ENCODE measurements at regions not wholly inside any gene's neighbourhood (a gene's known extent, or its start where the extent isn't known, plus 50 kb on each side); places are given as distances from the start of the nearest gene placed in this dataset.
A peak's percentile ranks its signal among the peaks of the same experiment; 100 is the strongest.
"Not testable (repeated sequence)": the region's sequence is repeated elsewhere in the genome, so short reads cannot be mapped to it uniquely, and the experiment has no call there.

- DNase-seq = no peak
Measured at GRCh38 chr10:57661206-57661605, 606.5 kb downstream of the IPMK start.

- peak; percentile 1 for DNase-seq
Measured at GRCh38 chr10:57657164-57657765, 610.4 kb downstream of the IPMK start.

GRCh38 chr10:57654856-57655255, 612.8 kb downstream of the IPMK start:
- no peak for DNase-seq

DNA sequence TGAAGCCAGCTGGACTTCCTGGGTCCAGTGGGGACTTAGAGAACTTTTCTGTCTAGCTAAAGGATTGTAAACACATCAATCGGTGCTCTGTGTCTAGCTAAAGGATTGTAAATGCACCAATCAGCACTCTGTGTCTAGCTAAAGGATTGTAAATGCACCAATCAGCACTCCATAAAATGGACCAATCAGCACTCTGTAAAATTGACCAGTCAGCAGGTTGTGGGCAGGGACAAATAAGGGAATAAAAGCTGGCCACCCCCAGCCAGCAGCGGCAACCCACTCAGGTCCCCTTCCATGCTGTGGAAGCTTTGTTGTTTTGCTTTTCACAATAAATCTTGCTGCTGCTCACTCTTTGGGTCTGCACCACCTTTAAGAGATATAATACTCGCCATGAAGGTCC, 622.6 kb downstream of the IPMK start:
- not testable (repeated sequence) for DNase-seq

GRCh38 chr10:57638411-57638810, 629.3 kb downstream of the IPMK start:
- DNase-seq = no peak

- DNase-seq = no peak
Measured at GRCh38 chr10:57628592-57629284, 639.0 kb downstream of the IPMK start.

- no peak for DNase-seq
Measured at GRCh38 chr10:57627642-57628178, 640.0 kb downstream of the IPMK start.

GRCh38 chr10:57624856-57625592, 642.7 kb downstream of the IPMK start:
- no peak for DNase-seq

- DNase-seq = no peak
Measured at GRCh38 chr10:57624066-57624465, 643.6 kb downstream of the IPMK start.

GRCh38 chr10:57621466-57621865, 646.2 kb downstream of the IPMK start:
- no peak for DNase-seq

GRCh38 chr10:57605948-57606485, 661.7 kb downstream of the IPMK start:
- DNase-seq = no peak

- no peak for DNase-seq
Measured at GRCh38 chr10:57599440-57599839, 668.3 kb downstream of the IPMK start.

DNA sequence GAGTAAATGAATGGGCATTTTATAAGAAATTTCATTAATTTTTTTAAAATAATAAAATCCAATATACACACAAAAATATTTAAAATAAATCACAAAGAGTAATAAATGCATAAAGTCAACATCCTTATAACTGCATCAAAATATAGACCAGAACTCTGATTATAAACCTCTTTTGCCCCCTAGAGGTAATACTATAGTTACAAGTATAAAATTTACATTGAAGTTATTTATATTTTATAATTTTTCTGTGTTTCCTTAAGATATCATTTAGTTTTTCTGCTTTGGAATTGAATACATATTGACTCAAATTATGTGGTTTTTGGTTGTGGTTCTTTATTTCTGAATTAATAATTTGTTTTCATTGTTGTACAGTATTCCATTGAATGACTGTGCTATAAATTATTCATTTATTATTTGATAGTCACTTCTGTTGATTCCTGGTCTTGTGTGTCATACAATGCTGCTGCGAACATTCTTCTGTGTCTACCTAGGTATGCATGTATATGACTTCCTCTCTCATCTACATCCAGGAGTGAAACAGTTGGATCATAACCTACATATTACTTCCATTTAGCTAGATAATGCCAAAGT, 673.6 kb downstream of the IPMK start:
- no peak for DNase-seq

DNA sequence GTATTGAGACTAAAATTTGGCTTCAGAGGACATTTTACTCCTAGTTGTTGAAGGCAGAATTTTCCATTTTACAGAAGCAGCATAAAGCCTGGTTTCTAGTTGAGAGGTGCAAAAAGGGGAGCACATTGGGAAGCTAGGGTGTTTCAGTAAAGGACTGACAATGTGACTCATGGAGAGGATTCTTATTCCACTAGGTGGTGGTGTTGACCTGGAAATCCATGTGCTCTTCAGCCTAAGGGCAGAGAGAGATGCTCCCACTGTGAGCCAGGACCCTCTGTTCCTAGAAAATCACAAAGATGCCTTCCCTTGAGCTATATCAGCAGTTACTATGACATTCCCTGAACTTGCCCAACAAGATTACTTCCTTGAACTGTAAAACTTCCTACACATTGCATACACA, 687.8 kb downstream of the IPMK start:
- DNase-seq = no peak

GRCh38 chr10:57562211-57562610, 705.5 kb downstream of the IPMK start:
- no peak for DNase-seq

DNA sequence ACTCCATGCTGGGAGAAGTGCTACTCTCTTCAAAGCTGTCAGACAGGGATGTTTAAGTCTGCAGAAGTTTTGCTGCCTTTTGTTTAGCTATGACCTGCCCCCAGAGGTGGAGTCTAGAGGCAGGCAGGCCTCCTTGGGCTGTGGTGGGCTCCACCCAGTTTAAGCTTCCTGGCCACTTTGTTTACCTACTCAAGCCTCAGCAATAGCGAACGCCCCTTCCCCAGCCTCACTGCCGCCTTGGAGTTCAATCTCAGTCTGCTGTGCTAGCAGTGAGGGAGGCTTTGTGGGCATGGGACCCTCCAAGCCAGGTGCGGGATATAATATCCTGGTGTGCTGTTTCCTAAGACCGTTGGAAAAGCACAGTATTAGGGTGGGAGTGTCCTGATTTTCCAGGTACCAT, 715.9 kb downstream of the IPMK start:
- DNase-seq = not testable (repeated sequence)

- DNase-seq = no peak
Measured at GRCh38 chr10:57535306-57535705, 732.4 kb downstream of the IPMK start.

- no peak for DNase-seq
Measured at GRCh38 chr10:57513637-57514036, 754.1 kb downstream of the IPMK start.

DNA sequence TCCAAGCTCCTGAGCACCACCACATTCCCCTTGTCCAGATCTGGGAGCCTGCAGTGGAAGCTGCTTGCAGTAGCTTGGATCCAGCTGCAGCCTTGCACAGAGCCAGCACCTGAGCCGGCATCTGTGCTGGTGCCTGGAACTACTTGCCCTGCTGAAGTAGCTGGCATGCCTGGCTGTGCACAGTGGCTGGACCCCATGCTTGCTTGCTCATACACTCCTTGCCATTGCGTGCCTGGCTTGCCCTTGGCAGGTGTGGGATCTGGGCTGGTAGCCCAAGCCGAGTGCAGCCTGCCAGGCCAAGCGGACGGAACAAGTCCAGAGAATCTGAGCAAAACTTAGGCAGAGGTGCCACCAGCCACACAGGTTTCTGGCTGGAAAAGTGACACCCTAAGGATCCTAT, 759.9 kb downstream of the IPMK start:
- DNase-seq = no peak

DNA sequence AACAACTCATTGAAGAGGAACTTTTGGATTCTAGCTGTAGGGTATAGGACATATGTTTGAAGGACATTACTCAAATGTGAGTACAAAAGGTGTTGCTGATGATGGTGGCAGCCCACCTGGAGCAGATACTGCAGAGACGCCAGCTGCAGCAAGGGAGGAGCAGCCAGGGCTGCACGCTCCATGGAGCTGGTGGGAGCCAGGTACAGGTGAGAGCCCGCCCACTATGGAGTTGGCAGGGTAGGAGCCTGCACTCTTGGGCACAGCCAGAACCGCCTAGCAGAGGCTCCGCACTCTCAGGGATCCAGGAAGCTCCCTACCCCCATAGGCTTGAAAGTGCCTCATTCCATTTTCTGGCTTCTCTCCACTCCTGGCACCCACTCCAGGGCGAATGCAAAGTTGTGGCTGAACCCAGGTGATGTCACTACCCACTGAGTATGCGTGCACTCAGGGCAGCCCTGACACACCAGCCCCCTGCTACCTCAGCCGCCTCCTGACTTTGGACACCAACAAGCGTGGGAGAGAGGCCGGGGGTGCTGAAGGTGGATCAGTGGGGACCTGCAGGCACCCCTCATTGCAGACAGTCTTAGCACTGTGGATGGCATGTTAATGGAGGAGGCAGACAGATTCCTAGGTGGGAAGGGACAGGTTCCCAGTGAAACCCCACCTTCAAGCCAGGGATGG, 761.1 kb downstream of the IPMK start:
- DNase-seq = no peak

DNA sequence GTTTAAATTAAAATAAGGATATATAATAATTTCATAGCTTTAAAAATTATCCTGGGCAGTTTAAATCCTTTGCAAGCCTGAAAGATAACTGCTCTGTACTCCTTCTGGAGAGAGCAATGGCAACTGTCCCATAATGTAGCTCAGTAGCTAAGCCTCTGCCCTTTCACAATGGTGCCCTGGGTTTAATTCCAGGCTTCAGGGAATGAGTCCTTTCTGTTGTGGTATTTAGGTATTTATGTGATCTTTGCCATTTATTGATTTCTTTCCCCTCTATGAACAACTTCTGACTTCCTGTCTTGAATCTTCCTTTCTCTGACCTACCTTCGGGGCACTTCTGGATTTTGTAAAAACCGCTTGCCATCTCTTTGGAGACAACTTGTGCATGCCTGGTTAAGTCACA, 773.2 kb downstream of the IPMK start:
- no peak for DNase-seq

DNA sequence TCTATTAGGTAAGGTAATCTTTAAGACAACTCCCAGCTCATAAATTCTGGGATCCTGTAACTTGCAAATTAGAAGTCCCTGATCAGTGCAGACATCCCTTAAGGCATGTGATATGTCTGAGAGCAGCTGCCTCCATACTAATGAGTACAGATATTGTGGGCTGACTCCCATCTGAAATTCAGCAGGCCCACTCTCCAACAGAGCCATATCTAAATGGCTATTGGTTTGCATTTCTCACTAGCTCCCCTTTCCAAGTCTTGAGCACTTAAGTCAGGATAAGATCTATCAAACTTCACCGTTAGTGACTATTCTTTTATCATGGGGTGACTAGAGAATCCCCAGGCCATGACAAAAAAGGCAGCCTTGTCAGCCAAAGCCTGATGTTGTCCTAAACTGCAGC, 785.4 kb downstream of the IPMK start:
- DNase-seq = no peak

Data from DMS79 treated with DMSO at 0.1 percent for 48 hours (cell line).